ENCODE measurements at regions not wholly inside any gene's neighbourhood (a gene's known extent, or its start where the extent isn't known, plus 50 kb on each side); places are given as distances from the start of the nearest gene placed in this dataset.

GRCh38 chr1:55955016-55955621, 624.2 kb downstream of the PLPP3 start:
- no peak for DNase-seq

GRCh38 chr1:55951291-55951690, 628.1 kb downstream of the PLPP3 start:
- no peak for DNase-seq

GRCh38 chr1:55947446-55947845, 631.9 kb downstream of the PLPP3 start:
- no peak for DNase-seq

GRCh38 chr1:55943721-55944435, 635.5 kb downstream of the PLPP3 start:
- DNase-seq: no peak

GRCh38 chr1:55943012-55943411, 636.4 kb downstream of the PLPP3 start:
- DNase-seq: no peak

GRCh38 chr1:55939866-55940265, 639.5 kb downstream of the PLPP3 start:
- no peak for DNase-seq

GRCh38 chr1:55938861-55939260, 640.5 kb downstream of the PLPP3 start:
- no peak for DNase-seq

- no peak for DNase-seq
These were observed 641.0 kb downstream of the PLPP3 start for GRCh38 chr1:55938376-55938850.

- no peak for DNase-seq
These were observed 641.5 kb downstream of the PLPP3 start for GRCh38 chr1:55937840-55938375.

GRCh38 chr1:55935236-55935635, 644.1 kb downstream of the PLPP3 start:
- no peak for DNase-seq

GRCh38 chr1:55932402-55932801, 647.0 kb downstream of the PLPP3 start:
- DNase-seq: no peak

GRCh38 chr1:55931081-55931940, 648.1 kb downstream of the PLPP3 start:
- DNase-seq: no peak

GRCh38 chr1:55929652-55930051, 649.7 kb downstream of the PLPP3 start:
- no peak for DNase-seq

GRCh38 chr1:55928576-55928975, 650.8 kb downstream of the PLPP3 start:
- DNase-seq: no peak

GRCh38 chr1:55927702-55928290, 651.6 kb downstream of the PLPP3 start:
- no peak for DNase-seq

- DNase-seq: no peak
These were observed 652.4 kb downstream of the PLPP3 start for GRCh38 chr1:55926906-55927471.

- no peak for DNase-seq
These were observed 662.5 kb downstream of the PLPP3 start for GRCh38 chr1:55916907-55917306.

GRCh38 chr1:55916481-55916880, 662.9 kb downstream of the PLPP3 start:
- no peak for DNase-seq

- DNase-seq: no peak
These were observed 665.8 kb downstream of the PLPP3 start for GRCh38 chr1:55913565-55913964.

- no peak for DNase-seq
These were observed 666.9 kb downstream of the PLPP3 start for GRCh38 chr1:55912438-55912837.

GRCh38 chr1:55904541-55904940, 674.8 kb downstream of the PLPP3 start:
- no peak for DNase-seq

- no peak for DNase-seq
These were observed 681.2 kb downstream of the PLPP3 start for GRCh38 chr1:55898181-55898580.

GRCh38 chr1:55896210-55896609, 681.0 kb upstream of the USP24 start:
- DNase-seq: no peak
